NB4 (cell line): ENCODE measurements at regions not wholly inside any gene's neighbourhood (a gene's known extent, or its start where the extent isn't known, plus 50 kb on each side); places are given as distances from the start of the nearest gene placed in this dataset.

Experiments
- MYC ChIP-seq: IDR thresholded peaks from 2 replicates; pipeline ENCODE4 v1.6.1; 2011; ENCODE audit warnings: low read depth, low read length
- POLR2A ChIP-seq: IDR thresholded peaks from 2 replicates; pipeline ENCODE4 v1.6.1; 2011; ENCODE audit warnings: mild to moderate bottlenecking; ENCODE audit not compliant: insufficient read length; ENCODE audit errors: extremely low read depth
- TF ChIP-seq, protein P1 (sequence below): IDR thresholded peaks from one replicate; pipeline ENCODE4 v1.5.1; 2012; ENCODE audit warnings: low read depth, low read length
- TF ChIP-seq, protein P2 (sequence below): IDR thresholded peaks from 2 replicates; pipeline ENCODE4 v1.6.1; 2011; ENCODE audit warnings: low read depth, low read length

DNA sequence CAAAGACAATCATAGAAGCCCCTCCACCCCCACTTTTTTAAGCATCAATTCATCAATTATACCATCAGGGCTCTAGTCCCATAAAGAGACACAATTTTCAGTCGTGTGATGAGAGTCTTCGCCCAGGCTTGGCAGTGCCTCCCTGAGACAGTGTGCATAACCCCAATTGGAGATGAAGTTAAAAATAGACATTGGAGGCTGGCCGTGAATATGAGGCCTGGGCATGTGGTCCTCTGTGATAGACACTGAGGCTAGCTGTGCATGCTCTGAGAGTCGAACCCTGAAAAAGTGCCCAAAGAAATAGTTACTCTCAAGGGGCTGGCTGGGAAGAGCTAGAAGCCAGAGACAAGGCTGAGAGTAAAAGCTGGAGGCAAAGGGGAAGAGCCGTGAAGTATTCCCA is 248.6 kb upstream of the NR4A3 start:
- TF ChIP-seq POLR2A = no peak
- TF ChIP-seq, protein P1, sequence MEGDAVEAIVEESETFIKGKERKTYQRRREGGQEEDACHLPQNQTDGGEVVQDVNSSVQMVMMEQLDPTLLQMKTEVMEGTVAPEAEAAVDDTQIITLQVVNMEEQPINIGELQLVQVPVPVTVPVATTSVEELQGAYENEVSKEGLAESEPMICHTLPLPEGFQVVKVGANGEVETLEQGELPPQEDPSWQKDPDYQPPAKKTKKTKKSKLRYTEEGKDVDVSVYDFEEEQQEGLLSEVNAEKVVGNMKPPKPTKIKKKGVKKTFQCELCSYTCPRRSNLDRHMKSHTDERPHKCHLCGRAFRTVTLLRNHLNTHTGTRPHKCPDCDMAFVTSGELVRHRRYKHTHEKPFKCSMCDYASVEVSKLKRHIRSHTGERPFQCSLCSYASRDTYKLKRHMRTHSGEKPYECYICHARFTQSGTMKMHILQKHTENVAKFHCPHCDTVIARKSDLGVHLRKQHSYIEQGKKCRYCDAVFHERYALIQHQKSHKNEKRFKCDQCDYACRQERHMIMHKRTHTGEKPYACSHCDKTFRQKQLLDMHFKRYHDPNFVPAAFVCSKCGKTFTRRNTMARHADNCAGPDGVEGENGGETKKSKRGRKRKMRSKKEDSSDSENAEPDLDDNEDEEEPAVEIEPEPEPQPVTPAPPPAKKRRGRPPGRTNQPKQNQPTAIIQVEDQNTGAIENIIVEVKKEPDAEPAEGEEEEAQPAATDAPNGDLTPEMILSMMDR = no peak
- TF ChIP-seq, protein P2, sequence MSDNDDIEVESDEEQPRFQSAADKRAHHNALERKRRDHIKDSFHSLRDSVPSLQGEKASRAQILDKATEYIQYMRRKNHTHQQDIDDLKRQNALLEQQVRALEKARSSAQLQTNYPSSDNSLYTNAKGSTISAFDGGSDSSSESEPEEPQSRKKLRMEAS = no peak
- TF ChIP-seq MYC = no peak
